Pancreas (tissue), 10 donors: ENCODE measurements at regions not wholly inside any gene's neighbourhood (a gene's known extent, or its start where the extent isn't known, plus 50 kb on each side); places are given as distances from the start of the nearest gene placed in this dataset.

Experiments used
- ATAC-seq, 4 donors: fragments of 200-7000 bp; cut with Tn5 transposase; one replicate each; pipeline versions ENCODE4 v1.8.0 to v1.9.1; 2020; ENCODE audit warnings: mild to moderate bottlenecking in 4 of 4, moderate library complexity in 4 of 4
- DNase-seq, 6 donors: peaks; one replicate each; pipeline ENCODE4 v3.0.0-alpha.2; 2020
- FAIRE-seq: peaks from 2 replicates; lab custom pipeline; 2012; peaks lifted over from hg19 to GRCh38; lab: Jason Lieb, UNC
- H3K27ac ChIP-seq, 4 donors: fragments of 200-600 bp; sonication (generic); 1 replicate in 3 of 4; 2 replicates in 1 of 4; pipeline versions ENCODE4 v1.5.0 to v1.8.0; 2020
- H3K27me3 ChIP-seq, 4 donors: fragments of 200-600 bp; one replicate each; pipeline ENCODE4 v1.8.0; 2021
- H3K36me3 ChIP-seq, 3 donors: fragments of 200-600 bp; sonication (generic) in 1 of 3; one replicate each; pipeline versions ENCODE4 v1.5.0 to v1.8.0; 2020 to 2021
- H3K4me1 ChIP-seq, 3 donors: fragments of 200-600 bp; one replicate each; pipeline ENCODE4 v1.8.0; 2021
- H3K4me3 ChIP-seq, 4 donors: fragments of 200-600 bp; sonication (generic) in 2 of 4; one replicate each; pipeline versions ENCODE4 v1.5.0 to v1.8.0; 2020 to 2021
- H3K9me3 ChIP-seq, 4 donors: fragments of 200-600 bp; one replicate each; pipeline ENCODE4 v1.8.0; 2021
- WGBS, 2 donors: extraction: QIAGEN DNeasy Blood & Tissue Kit; methylation state at CpG; one replicate each; pipeline ENCODE4 v1.1.7; 2013; 5-methylcytosine and 5-hydroxymethylcytosine counted together
- intact Hi-C, 3 donors: fragments of 100-400 bp; cut with DNase I; formaldehyde crosslinking; loops; one replicate each; pipeline versions ENCODE4 v1.11.1 to v1.14.2; 2022
- TF ChIP-seq, protein P1 (sequence below), 4 donors: fragments of 200-600 bp; sonication (generic) in 3 of 4; IDR thresholded peaks; one replicate each; pipeline versions ENCODE4 v1.5.0 to v1.8.0; 2021; ENCODE audit warnings: antibody characterized with exemption in 4 of 4
- donor health status: healthy with polysubstance abuse.
- donor health status: DM: no; HTN: no; CAD: no; lungs with moderate emphysema.
- donor health status: DM: no; HTN: no; CAD: no.
- donor health status: control.
- donor health status: control.
- donor health status: Bipolar disorder and iron deficiency.
- donor health status: DM: yes; HTN: yes; CAD: no.
- donor health status: DM: no; HTN: no; CAD: no.
- donor health status: DM: no; HTN: no; CAD: no.
- donor health status: DM: yes; HTN: yes; CAD: no.

DNA sequence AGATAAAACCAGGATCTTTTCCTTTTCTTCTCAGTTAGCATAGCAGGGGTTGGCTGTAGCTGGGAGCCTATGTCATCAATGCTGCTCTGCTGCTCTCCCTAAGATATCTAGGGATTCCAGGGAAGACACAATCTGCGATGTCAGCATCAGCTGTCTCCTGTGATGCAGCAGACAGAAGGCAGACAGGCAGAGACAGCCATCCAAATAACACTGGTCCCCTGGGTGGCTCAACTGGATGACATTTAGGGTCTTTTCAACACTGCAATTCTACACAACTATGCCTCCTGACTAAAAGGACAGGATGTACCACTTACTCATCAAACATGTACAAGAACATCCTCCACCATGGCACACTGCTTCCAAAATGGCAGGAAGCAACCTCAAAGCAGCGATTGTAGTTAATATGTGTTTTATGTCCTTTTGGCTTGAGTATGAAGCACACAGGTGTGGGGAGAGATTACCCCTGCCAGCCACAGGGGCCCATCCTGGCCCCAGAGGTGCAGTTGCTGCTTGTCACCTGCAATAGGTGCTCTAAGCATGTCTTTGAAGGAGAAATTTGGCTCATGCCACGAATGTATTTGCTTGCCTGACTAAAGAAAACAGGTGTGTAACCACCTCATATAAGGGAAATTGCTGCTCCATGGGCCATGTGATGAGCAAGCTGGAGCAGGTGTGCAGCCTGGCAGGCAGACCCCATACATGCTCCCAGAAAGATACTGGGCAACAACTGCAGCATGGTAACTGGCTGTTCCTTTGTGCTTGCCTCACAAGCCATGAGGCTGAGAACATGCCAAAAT lies 357.8 kb downstream of the VPS13C start:
- 62 to 66% methylated on average over 3 of the region's 3 CpGs for WGBS, 2 donors
- ATAC-seq (no peak), DNase-seq (no peak), FAIRE-seq (no peak)
- no peak overlapping the region for H3K4me3 ChIP-seq
- H3K36me3 ChIP-seq: no peaks in the 10 kb centered on the region
- intact Hi-C loops: no loop called here
- no peaks in the 10 kb centered on the region for H3K27me3 ChIP-seq
- no peak overlapping the region for H3K27ac ChIP-seq
- H3K4me1 ChIP-seq: no peaks in the 10 kb centered on the region
- no peaks in the 10 kb centered on the region for H3K9me3 ChIP-seq
- TF ChIP-seq, protein P1, sequence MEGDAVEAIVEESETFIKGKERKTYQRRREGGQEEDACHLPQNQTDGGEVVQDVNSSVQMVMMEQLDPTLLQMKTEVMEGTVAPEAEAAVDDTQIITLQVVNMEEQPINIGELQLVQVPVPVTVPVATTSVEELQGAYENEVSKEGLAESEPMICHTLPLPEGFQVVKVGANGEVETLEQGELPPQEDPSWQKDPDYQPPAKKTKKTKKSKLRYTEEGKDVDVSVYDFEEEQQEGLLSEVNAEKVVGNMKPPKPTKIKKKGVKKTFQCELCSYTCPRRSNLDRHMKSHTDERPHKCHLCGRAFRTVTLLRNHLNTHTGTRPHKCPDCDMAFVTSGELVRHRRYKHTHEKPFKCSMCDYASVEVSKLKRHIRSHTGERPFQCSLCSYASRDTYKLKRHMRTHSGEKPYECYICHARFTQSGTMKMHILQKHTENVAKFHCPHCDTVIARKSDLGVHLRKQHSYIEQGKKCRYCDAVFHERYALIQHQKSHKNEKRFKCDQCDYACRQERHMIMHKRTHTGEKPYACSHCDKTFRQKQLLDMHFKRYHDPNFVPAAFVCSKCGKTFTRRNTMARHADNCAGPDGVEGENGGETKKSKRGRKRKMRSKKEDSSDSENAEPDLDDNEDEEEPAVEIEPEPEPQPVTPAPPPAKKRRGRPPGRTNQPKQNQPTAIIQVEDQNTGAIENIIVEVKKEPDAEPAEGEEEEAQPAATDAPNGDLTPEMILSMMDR (IDR thresholded peaks at IDR 0.05): no peak

DNA sequence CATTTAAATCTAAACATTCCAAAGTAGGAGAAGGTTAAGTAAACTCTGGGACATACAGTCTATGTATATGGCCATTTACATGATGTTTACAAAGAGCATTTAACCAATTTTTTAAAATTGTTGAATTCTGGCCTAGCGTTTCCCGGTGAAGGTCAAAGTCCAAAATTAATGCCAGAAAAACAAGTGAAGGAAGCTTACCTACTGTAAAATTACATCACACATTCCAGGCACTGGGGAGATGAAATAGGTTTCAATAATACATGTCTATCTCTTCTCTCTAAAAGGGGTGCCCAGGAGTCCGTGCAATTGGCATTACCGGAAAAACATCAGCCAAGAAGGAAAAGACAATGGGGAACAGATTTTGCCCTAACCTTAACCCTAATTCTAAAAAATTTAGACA lies 358.8 kb downstream of the VPS13C start:
- H3K27ac ChIP-seq: no peak overlapping the region
- no peaks in the 10 kb centered on the region for H3K36me3 ChIP-seq
- TF ChIP-seq, protein P1 (IDR thresholded peaks at IDR 0.05): no peak
- no peak for ATAC-seq
- 64 to 66% methylated on average over 4 of the region's 4 CpGs for WGBS, 2 donors
- FAIRE-seq: no peak
- H3K4me1 ChIP-seq: no peaks in the 10 kb centered on the region
- no peaks in the 10 kb centered on the region for H3K27me3 ChIP-seq
- intact Hi-C loops: no loop called here
- no peak for DNase-seq
- H3K4me3 ChIP-seq: no peak overlapping the region
- H3K9me3 ChIP-seq: no peaks in the 10 kb centered on the region

DNA sequence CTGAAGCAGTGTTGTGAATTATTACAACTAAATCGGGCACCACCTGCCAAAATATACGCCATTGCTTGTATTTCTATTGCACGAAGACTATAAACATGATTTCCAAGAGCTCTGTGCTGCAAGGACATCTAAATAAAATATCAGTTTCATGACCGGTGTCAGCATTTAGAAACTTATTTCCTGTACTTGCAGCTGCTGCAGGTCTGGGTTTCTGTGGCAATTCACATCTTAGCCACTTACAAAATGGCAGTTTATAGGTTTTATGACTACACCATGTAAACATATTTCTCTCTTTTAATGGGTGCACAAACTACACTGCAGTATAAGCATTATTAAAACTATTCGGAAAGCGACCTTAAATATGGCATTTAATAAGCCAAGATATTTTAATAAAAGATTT lies 359.4 kb downstream of the VPS13C start:
- TF ChIP-seq, protein P1 (IDR thresholded peaks at IDR 0.05): no peak
- Histone ChIP-seq H3K4me3 (no peak overlapping the region), H3K27ac (no peak overlapping the region), H3K9me3 (no peaks in the 10 kb centered on the region), H3K36me3 (no peaks in the 10 kb centered on the region), H3K4me1 (no peaks in the 10 kb centered on the region), H3K27me3 (no peaks in the 10 kb centered on the region)
- DNase-seq: no peak
- whole genome bisulfite sequencing, 2 donors: 89 to 96% methylated on average over 6 of the region's 6 CpGs
- ATAC-seq: no peak
- FAIRE-seq: no peak
- intact Hi-C loops: no loop called here

DNA sequence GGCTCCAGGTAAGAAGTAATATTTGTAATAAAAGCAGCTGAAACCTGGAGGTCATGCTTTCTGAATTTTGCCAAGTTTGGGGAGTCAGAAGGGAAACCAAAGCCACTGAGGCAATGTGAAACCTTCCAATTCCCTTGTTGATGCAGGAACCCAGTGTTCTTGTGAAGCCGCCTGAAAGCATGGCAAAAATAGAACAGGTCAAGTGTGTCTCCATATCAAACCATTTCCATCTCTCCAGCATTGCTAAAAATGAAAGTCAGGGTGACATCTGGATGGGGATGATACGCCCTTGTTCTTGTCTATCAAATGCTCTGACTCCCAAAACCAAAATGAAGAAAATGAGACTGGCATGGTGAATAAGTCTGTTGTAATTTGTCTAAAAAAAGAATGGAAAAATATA lies 362.5 kb downstream of the VPS13C start:
- FAIRE-seq: no peak
- TF ChIP-seq, protein P1 (IDR thresholded peaks at IDR 0.05): no peak
- no peaks in the 10 kb centered on the region for H3K9me3 ChIP-seq
- H3K27ac ChIP-seq: no peak overlapping the region
- H3K4me3 ChIP-seq: no peak overlapping the region
- H3K4me1 ChIP-seq: no peaks in the 10 kb centered on the region
- 90 to 96% methylated on average over 2 of the region's 2 CpGs for WGBS, 2 donors
- ATAC-seq: no peak
- H3K36me3 ChIP-seq: no peaks in the 10 kb centered on the region
- H3K27me3 ChIP-seq: no peaks in the 10 kb centered on the region
- intact Hi-C loops: no loop called here
- DNase-seq: no peak

DNA sequence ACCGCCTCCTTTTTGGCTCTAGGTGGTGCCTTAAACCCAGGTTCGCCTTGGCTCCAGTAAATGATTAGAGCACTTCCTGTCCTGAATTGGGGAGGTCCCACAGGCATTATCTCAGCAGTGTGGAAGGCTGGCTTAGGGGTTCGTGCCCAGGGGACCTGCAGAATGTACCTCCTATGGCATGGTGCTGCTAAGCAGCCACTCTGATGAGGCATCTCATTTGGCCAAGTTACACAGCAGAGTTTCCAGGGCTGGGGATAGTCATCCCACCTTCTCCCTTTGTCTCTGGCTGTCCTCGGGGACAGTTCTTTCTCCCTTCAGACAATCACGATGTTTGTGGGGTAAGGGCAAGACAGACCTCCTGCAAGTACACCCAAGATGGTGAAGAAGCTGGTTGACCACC lies 371.2 kb downstream of the VPS13C start:
- ATAC-seq: no peak

More for the DNA sequence above, 371.2 kb downstream of the VPS13C start:
- FAIRE-seq (no peak), DNase-seq (no peak)
- no peak overlapping the region for H3K27ac ChIP-seq
- intact Hi-C loops: no loop called here
- H3K4me1 ChIP-seq: no peaks in the 10 kb centered on the region
- TF ChIP-seq, protein P1 (IDR thresholded peaks at IDR 0.05): no peak
- H3K4me3 ChIP-seq: no peak overlapping the region
- H3K9me3 ChIP-seq: no peaks in the 10 kb centered on the region
- no peaks in the 10 kb centered on the region for H3K36me3 ChIP-seq
- H3K27me3 ChIP-seq: no peaks in the 10 kb centered on the region
- WGBS, 2 donors: 82 to 87% methylated on average over 5 of the region's 5 CpGs
